Esophagus squamous epithelium (tissue), 5 donors: ENCODE measurements at regions not wholly inside any gene's neighbourhood (a gene's known extent, or its start where the extent isn't known, plus 50 kb on each side); places are given as distances from the start of the nearest gene placed in this dataset.

ENCODE experiments used
- DNase-seq: peaks from one replicate; lab custom pipeline; 2025; lab: John Stamatoyannopoulos, UW
- H3K27ac ChIP-seq, 4 donors: fragments of 200-600 bp; sonication (generic); one replicate each; pipeline ENCODE4 v1.5.1; 2016 to 2019; ENCODE audit warnings: mild to moderate bottlenecking in 1 of 4
- H3K27me3 ChIP-seq, 4 donors: fragments of 200-600 bp; sonication (generic); 1 replicate in 3 of 4; 2 replicates in 1 of 4; pipeline versions ENCODE4 v1.5.1 to v1.6.0; 2017 to 2021; ENCODE audit warnings: antibody characterized with exemption in 1 of 4
- H3K36me3 ChIP-seq, 3 donors: fragments of 200-600 bp; sonication (generic); one replicate each; pipeline ENCODE4 v1.5.1; 2016 to 2019
- H3K4me1 ChIP-seq, 3 donors: fragments of 200-600 bp; sonication (generic); one replicate each; pipeline ENCODE4 v1.5.1; 2017 to 2019
- H3K4me3 ChIP-seq, 4 donors: fragments of 200-600 bp; sonication (generic); 1 replicate in 3 of 4; 2 replicates in 1 of 4; pipeline ENCODE4 v1.5.1; 2016 to 2019; ENCODE audit warnings: mild to moderate bottlenecking in 2 of 4, moderate library complexity in 1 of 4
- H3K9me3 ChIP-seq, 3 donors: fragments of 200-600 bp; sonication (generic); one replicate each; pipeline ENCODE4 v1.5.1; 2016 to 2019
- POLR2A ChIP-seq, 4 donors: fragments of 450-650 bp; IDR thresholded peaks; one replicate each; pipeline ENCODE4 v1.6.1; 2017; ENCODE audit warnings: antibody characterized with exemption in 4 of 4, mild to moderate bottlenecking in 4 of 4, moderate library complexity in 3 of 4
- WGBS, 2 donors: methylation state at CpG; one replicate each; pipeline ENCODE4 v1.1.5; 2018; 5-methylcytosine and 5-hydroxymethylcytosine counted together
- intact Hi-C: fragments of 100-400 bp; cut with DNase I; formaldehyde crosslinking; loops from one replicate; pipeline ENCODE4 v1.15.0; 2022
- TF ChIP-seq, protein P1 (sequence below), 6 experiments: fragments of 450-650 bp in 4 of 6; fragments of 200-600 bp in 2 of 6; sonication (generic) in 2 of 6; IDR thresholded peaks; one replicate each; pipeline ENCODE4 v1.5.1; 2016 to 2019; ENCODE audit warnings: antibody characterized with exemption in 6 of 6, mild to moderate bottlenecking in 4 of 6, moderate library complexity in 4 of 6
- donor health status: DM: yes; HTN: yes; CAD: no.

DNA sequence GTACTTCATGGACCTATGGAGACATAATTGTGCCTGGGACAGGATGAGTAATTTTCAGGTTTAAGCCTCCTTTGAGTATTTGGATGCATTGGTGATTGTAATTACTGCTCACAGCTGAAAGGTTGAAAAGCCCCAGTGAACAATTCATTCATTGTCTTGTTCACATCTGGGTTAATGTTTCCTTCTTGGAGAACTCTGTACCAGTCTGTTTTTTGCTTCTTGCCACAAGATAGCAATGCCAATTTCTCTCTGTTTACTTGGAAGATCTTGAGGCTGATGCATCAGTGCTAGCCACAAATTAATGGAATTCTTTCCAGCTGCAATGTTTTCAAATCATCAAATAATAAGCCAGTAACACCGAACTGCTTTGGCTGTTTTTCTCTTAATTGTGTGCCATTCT is 207.8 kb downstream of the BMP2 start:
- H3K27ac ChIP-seq, result no peak overlapping the region
- no peak for DNase-seq
- H3K9me3 ChIP-seq, result no peaks in the 10 kb centered on the region
- H3K4me1 ChIP-seq, result no peaks in the 10 kb centered on the region
- no peak for TF ChIP-seq POLR2A (IDR thresholded peaks at IDR 0.05)
- TF ChIP-seq, protein P1, sequence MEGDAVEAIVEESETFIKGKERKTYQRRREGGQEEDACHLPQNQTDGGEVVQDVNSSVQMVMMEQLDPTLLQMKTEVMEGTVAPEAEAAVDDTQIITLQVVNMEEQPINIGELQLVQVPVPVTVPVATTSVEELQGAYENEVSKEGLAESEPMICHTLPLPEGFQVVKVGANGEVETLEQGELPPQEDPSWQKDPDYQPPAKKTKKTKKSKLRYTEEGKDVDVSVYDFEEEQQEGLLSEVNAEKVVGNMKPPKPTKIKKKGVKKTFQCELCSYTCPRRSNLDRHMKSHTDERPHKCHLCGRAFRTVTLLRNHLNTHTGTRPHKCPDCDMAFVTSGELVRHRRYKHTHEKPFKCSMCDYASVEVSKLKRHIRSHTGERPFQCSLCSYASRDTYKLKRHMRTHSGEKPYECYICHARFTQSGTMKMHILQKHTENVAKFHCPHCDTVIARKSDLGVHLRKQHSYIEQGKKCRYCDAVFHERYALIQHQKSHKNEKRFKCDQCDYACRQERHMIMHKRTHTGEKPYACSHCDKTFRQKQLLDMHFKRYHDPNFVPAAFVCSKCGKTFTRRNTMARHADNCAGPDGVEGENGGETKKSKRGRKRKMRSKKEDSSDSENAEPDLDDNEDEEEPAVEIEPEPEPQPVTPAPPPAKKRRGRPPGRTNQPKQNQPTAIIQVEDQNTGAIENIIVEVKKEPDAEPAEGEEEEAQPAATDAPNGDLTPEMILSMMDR (IDR thresholded peaks at IDR 0.05), result no peak
- WGBS, 2 donors, result 56 to 71% methylated on average over 1 of the region's 1 CpG
- H3K4me3 ChIP-seq, result no peak overlapping the region
- intact Hi-C loops, result no loop called here
- H3K36me3 ChIP-seq, result no peaks in the 10 kb centered on the region
- H3K27me3 ChIP-seq, result no peaks in the 10 kb centered on the region

DNA sequence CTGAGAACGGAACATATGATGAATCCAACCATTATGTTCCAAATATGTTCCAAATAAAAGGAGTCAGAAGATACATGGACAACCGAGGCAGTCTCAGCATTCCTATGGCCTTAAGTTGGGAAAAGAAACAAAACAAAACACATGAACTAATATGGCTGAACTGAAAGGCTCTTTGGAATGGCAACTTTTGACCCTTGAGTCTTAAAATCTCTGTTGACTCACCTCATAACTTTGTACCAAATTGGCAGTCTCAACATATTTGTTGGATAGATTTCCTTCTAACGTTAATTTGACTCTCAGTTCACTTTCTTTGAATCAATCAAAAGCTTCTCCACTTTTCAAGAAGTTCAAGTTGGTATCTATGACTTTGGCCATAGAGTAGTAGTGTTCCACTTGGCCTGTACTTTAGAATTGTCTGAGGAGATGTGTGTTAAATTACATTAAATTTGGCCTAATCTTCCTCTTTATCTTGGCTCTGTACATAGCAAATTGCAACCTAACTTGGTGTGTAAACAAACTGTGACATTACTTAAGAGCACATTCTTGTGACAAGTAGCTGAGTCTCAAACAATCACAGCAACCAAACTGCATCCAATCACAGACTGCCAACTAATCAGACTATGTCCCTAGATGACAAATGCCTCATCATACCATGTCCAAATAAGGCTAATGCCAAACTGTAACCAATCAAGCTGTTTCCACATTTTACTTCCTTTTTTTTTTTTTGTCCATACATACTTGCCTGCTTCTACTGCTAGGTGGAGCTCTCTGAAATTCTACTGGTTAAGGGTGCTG is 208.8 kb downstream of the BMP2 start:
- TF ChIP-seq, protein P1 (IDR thresholded peaks at IDR 0.05), result peak in 1 of 6 experiments; percentile 9
- no peak for TF ChIP-seq POLR2A (IDR thresholded peaks at IDR 0.05)
- Histone ChIP-seq H3K9me3 (no peaks in the 10 kb centered on the region), H3K4me3 (no peak overlapping the region), H3K4me1 (no peaks in the 10 kb centered on the region), H3K36me3 (no peaks in the 10 kb centered on the region), H3K27me3 (no peaks in the 10 kb centered on the region), H3K27ac (no peak overlapping the region)
- no peak for DNase-seq
- 36 to 46% methylated on average over 3 of the region's 3 CpGs for WGBS, 2 donors
- intact Hi-C loops, result no loop called here

DNA sequence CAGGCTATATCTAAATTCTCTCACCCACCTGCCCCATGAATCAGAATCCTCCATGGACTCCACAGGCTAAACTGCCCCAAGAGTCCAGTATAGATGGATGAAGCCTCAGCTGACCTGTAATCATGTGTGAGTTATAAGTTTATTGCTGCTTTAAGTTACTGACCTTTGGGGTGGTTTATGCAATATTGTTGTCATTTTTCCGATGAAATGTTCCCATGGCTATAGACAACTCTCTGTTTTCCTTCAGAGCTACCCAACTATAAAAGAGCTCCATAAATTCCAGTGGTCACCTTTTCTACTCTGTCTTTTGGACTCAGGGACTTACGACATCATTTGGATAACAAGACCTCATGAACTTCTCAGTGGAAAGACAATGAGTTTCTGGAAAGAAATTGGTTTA is 212.1 kb downstream of the BMP2 start:
- no peak for TF ChIP-seq POLR2A (IDR thresholded peaks at IDR 0.05)
- TF ChIP-seq, protein P1 (IDR thresholded peaks at IDR 0.05), result no peak
- intact Hi-C loops, result no loop called here
- no peaks in the 10 kb centered on the region for H3K9me3 ChIP-seq
- no peak for DNase-seq
- H3K4me1 ChIP-seq, result no peaks in the 10 kb centered on the region
- no peaks in the 10 kb centered on the region for H3K36me3 ChIP-seq
- no peak overlapping the region for H3K4me3 ChIP-seq
- H3K27me3 ChIP-seq, result no peaks in the 10 kb centered on the region
- no peak overlapping the region for H3K27ac ChIP-seq
- 84 to 85% methylated on average over 2 of the region's 2 CpGs for whole genome bisulfite sequencing, 2 donors

DNA sequence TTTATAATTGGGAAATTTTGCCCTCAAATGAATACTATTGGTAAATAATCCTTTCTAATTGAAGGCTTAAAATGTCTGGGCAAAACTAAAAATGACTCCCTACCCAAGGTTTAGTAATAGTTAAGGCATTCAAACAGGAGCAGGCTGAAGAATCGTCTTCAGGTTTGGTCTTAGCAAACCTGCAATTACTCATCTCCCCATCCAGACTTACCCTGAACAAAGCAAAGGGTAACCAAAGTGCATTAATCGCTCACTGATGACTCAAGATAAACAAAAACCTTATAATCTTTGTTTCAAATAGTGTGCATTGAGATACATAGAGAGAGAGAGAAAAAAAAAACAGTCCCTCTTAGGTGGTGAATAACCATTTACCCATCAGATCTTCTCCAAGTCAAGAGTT is 225.5 kb downstream of the BMP2 start:
- peak overlapping the region; percentile 53 to 78 (median 74) for H3K27ac ChIP-seq
- intact Hi-C loops, result no loop called here
- DNase-seq, result no peak
- TF ChIP-seq, protein P1 (IDR thresholded peaks at IDR 0.05), result no peak
- no peak for TF ChIP-seq POLR2A (IDR thresholded peaks at IDR 0.05)
- H3K36me3 ChIP-seq, result no peaks in the 10 kb centered on the region
- no peak overlapping the region for H3K4me3 ChIP-seq
- 26 to 42% methylated on average over 2 of the region's 2 CpGs for WGBS, 2 donors
- H3K4me1 ChIP-seq, result peaks cover 0 to 35% (median 11%) of the 10 kb centered on the region in 3 donors
- no peaks in the 10 kb centered on the region for H3K9me3 ChIP-seq
- H3K27me3 ChIP-seq, result no peaks in the 10 kb centered on the region

DNA sequence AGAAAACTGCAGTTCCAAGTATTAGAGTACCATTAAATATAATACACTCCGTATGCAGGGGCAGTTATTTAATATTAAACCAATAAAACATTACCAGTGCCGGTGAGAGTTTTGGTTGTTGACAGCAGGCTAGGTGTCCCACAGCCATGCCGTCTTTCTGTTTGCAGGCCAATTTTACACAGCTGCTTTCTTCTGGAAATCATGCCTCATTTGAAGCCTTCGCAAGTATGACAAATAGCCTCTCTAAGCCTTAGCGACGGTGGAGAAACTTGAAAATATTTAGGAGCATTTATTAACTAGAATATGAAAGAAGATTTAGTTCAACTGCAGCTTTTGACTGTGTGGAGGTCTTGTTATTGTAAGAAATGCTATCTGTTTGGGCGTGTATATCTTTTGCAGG is 226.0 kb downstream of the BMP2 start:
- no peaks in the 10 kb centered on the region for H3K27me3 ChIP-seq
- H3K9me3 ChIP-seq, result no peaks in the 10 kb centered on the region
- peak overlapping the region; percentile 53 to 78 (median 74) for H3K27ac ChIP-seq
- peaks cover 0 to 35% (median 11%) of the 10 kb centered on the region in 3 donors for H3K4me1 ChIP-seq
- intact Hi-C loops, result no loop called here
- H3K36me3 ChIP-seq, result no peaks in the 10 kb centered on the region
- 20 to 24% methylated on average over 7 of the region's 7 CpGs for WGBS, 2 donors
- H3K4me3 ChIP-seq, result no peak overlapping the region
- TF ChIP-seq POLR2A (IDR thresholded peaks at IDR 0.05), result no peak
- TF ChIP-seq, protein P1 (IDR thresholded peaks at IDR 0.05), result no peak
- no peak for DNase-seq
